H1 (cell line): ENCODE measurements at regions not wholly inside any gene's neighbourhood (a gene's known extent, or its start where the extent isn't known, plus 50 kb on each side); places are given as distances from the start of the nearest gene placed in this dataset.
A peak's percentile ranks its signal among the peaks of the same experiment; 100 is the strongest.

Source experiments
- TF ChIP-seq, protein P1 (sequence below): fragments of 300-600 bp; sonication (generic); IDR thresholded peaks from 2 replicates; pipeline ENCODE4 v1.7.1; 2012; ENCODE audit warnings: low read length, moderate library complexity, mild to moderate bottlenecking, inconsistent platforms; ENCODE audit not compliant: insufficient replicate concordance
- TF ChIP-seq, protein P2 (sequence below): IDR thresholded peaks from 2 replicates; pipeline ENCODE4 v1.6.1; 2012; ENCODE audit warnings: inconsistent platforms

GRCh38 chr2:128408349-128409305 lies 90.0 kb upstream of the HS6ST1 start (continued):
- TF ChIP-seq, protein P1, sequence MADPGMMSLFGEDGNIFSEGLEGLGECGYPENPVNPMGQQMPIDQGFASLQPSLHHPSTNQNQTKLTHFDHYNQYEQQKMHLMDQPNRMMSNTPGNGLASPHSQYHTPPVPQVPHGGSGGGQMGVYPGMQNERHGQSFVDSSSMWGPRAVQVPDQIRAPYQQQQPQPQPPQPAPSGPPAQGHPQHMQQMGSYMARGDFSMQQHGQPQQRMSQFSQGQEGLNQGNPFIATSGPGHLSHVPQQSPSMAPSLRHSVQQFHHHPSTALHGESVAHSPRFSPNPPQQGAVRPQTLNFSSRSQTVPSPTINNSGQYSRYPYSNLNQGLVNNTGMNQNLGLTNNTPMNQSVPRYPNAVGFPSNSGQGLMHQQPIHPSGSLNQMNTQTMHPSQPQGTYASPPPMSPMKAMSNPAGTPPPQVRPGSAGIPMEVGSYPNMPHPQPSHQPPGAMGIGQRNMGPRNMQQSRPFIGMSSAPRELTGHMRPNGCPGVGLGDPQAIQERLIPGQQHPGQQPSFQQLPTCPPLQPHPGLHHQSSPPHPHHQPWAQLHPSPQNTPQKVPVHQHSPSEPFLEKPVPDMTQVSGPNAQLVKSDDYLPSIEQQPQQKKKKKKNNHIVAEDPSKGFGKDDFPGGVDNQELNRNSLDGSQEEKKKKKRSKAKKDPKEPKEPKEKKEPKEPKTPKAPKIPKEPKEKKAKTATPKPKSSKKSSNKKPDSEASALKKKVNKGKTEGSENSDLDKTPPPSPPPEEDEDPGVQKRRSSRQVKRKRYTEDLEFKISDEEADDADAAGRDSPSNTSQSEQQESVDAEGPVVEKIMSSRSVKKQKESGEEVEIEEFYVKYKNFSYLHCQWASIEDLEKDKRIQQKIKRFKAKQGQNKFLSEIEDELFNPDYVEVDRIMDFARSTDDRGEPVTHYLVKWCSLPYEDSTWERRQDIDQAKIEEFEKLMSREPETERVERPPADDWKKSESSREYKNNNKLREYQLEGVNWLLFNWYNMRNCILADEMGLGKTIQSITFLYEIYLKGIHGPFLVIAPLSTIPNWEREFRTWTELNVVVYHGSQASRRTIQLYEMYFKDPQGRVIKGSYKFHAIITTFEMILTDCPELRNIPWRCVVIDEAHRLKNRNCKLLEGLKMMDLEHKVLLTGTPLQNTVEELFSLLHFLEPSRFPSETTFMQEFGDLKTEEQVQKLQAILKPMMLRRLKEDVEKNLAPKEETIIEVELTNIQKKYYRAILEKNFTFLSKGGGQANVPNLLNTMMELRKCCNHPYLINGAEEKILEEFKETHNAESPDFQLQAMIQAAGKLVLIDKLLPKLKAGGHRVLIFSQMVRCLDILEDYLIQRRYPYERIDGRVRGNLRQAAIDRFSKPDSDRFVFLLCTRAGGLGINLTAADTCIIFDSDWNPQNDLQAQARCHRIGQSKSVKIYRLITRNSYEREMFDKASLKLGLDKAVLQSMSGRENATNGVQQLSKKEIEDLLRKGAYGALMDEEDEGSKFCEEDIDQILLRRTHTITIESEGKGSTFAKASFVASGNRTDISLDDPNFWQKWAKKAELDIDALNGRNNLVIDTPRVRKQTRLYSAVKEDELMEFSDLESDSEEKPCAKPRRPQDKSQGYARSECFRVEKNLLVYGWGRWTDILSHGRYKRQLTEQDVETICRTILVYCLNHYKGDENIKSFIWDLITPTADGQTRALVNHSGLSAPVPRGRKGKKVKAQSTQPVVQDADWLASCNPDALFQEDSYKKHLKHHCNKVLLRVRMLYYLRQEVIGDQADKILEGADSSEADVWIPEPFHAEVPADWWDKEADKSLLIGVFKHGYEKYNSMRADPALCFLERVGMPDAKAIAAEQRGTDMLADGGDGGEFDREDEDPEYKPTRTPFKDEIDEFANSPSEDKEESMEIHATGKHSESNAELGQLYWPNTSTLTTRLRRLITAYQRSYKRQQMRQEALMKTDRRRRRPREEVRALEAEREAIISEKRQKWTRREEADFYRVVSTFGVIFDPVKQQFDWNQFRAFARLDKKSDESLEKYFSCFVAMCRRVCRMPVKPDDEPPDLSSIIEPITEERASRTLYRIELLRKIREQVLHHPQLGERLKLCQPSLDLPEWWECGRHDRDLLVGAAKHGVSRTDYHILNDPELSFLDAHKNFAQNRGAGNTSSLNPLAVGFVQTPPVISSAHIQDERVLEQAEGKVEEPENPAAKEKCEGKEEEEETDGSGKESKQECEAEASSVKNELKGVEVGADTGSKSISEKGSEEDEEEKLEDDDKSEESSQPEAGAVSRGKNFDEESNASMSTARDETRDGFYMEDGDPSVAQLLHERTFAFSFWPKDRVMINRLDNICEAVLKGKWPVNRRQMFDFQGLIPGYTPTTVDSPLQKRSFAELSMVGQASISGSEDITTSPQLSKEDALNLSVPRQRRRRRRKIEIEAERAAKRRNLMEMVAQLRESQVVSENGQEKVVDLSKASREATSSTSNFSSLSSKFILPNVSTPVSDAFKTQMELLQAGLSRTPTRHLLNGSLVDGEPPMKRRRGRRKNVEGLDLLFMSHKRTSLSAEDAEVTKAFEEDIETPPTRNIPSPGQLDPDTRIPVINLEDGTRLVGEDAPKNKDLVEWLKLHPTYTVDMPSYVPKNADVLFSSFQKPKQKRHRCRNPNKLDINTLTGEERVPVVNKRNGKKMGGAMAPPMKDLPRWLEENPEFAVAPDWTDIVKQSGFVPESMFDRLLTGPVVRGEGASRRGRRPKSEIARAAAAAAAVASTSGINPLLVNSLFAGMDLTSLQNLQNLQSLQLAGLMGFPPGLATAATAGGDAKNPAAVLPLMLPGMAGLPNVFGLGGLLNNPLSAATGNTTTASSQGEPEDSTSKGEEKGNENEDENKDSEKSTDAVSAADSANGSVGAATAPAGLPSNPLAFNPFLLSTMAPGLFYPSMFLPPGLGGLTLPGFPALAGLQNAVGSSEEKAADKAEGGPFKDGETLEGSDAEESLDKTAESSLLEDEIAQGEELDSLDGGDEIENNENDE: no peak
- TF ChIP-seq, protein P2, sequence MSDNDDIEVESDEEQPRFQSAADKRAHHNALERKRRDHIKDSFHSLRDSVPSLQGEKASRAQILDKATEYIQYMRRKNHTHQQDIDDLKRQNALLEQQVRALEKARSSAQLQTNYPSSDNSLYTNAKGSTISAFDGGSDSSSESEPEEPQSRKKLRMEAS: peak; percentile 48; the same call in 1 of the 2 replicates
